Liver (tissue), 3 donors: ENCODE measurements at regions not wholly inside any gene's neighbourhood (a gene's known extent, or its start where the extent isn't known, plus 50 kb on each side); places are given as distances from the start of the nearest gene placed in this dataset.

Experiments used
- JUND ChIP-seq, 2 donors: IDR thresholded peaks; 2 replicates each; pipeline ENCODE4 v1.6.1; 2016; ENCODE audit warnings: antibody characterized with exemption in 2 of 2
- RAD21 ChIP-seq, 2 donors: IDR thresholded peaks; 2 replicates each; pipeline ENCODE4 v1.6.1; 2016; ENCODE audit warnings: antibody characterized with exemption in 2 of 2, mild to moderate bottlenecking in 2 of 2
- TAF1 ChIP-seq: conservative IDR thresholded peaks from 2 replicates; pipeline ENCODE4 v1.6.1; 2016; ENCODE audit warnings: antibody characterized with exemption, mild to moderate bottlenecking
- ZBTB33 ChIP-seq: IDR thresholded peaks from 2 replicates; pipeline ENCODE4 v1.6.1; 2016; ENCODE audit warnings: antibody characterized with exemption
- TF ChIP-seq, protein P1 (sequence below): fragments of 150-350 bp; IDR thresholded peaks from 2 replicates; pipeline ENCODE4 v1.5.1; 2017; ENCODE audit warnings: improper control_type of control experiment, low read depth, low read length; ENCODE audit not compliant: missing input control
- TF ChIP-seq, protein P2 (sequence below): IDR thresholded peaks from 2 replicates; pipeline ENCODE4 v1.6.1; 2016; ENCODE audit warnings: antibody characterized with exemption
- donor health status: healthy.
- donor health status: healthy.

DNA sequence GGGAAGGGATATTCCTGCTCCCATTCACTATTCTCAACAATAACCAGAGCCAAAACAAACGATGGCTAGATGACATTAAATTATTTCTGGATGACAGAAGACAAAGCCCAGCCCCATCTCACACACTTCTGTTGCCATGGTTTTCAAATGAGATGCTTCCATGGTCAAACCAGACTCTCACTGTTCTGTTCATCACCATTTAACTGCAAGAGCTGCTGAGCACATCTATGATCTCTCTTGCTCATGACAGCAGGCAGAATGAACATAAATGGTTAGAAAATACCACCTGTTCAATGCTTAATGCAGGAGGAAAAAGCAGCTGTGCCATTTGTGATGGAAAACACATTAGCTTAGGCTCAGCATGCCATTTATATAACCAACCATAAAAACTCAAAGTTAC, 758.6 kb upstream of the ZWINT start:
- TF ChIP-seq, protein P1, sequence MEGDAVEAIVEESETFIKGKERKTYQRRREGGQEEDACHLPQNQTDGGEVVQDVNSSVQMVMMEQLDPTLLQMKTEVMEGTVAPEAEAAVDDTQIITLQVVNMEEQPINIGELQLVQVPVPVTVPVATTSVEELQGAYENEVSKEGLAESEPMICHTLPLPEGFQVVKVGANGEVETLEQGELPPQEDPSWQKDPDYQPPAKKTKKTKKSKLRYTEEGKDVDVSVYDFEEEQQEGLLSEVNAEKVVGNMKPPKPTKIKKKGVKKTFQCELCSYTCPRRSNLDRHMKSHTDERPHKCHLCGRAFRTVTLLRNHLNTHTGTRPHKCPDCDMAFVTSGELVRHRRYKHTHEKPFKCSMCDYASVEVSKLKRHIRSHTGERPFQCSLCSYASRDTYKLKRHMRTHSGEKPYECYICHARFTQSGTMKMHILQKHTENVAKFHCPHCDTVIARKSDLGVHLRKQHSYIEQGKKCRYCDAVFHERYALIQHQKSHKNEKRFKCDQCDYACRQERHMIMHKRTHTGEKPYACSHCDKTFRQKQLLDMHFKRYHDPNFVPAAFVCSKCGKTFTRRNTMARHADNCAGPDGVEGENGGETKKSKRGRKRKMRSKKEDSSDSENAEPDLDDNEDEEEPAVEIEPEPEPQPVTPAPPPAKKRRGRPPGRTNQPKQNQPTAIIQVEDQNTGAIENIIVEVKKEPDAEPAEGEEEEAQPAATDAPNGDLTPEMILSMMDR, result no peak
- TF ChIP-seq TAF1, result no peak
- TF ChIP-seq, protein P2, sequence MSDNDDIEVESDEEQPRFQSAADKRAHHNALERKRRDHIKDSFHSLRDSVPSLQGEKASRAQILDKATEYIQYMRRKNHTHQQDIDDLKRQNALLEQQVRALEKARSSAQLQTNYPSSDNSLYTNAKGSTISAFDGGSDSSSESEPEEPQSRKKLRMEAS, result no peak
- no peak for TF ChIP-seq ZBTB33
- TF ChIP-seq JUND (IDR thresholded peaks at IDR 0.05), result no peak
- TF ChIP-seq RAD21 (IDR thresholded peaks at IDR 0.05), result no peak
